ENCODE measurements at regions not wholly inside any gene's neighbourhood (a gene's known extent, or its start where the extent isn't known, plus 50 kb on each side); places are given as distances from the start of the nearest gene placed in this dataset.
"Not testable (repeated sequence)": the region's sequence is repeated elsewhere in the genome, so short reads cannot be mapped to it uniquely, and the experiment has no call there.

DNA sequence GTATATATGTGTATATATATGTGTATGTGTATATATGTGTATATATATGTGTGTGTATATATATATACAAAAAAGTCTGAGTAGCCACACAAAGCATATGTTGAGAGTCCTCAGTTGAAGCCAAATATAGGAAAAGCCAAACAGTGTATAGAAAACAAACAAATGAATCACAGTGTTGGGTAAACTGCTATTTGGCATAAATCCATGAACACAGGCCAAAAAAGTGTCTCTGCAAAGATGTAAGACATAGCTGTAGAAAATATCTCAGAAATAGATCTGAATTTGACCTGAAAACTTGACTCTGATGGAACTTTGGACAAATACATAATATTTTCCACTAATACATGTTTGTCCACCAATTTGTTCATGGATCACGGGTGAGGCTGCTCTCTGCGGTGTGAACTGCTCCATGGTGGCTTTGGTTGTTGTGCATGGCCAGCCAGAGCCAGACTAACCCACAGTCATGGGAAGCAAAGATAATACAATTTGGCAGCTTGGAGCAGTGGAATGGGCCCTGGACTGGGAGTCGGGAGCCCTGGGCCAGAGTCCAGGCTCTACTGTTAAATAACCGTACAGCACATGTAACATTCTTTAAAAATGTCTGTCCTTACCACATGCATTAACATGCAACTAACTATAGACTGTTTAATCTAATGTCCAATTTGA lies 76.9 kb upstream of the EED start:
- H3K27me3 ChIP-seq: no peaks in the 10 kb centered on the region
- H3K27ac ChIP-seq: no peak overlapping the region
- no peaks in the 10 kb centered on the region for H3K9me3 ChIP-seq
- peaks cover 16% of the 10 kb centered on the region for H3K4me1 ChIP-seq
- H3K36me3 ChIP-seq: no peaks in the 10 kb centered on the region
- DNase-seq (ENCODE audit: low spot score in 2 of 2): no peak
- WGBS: 66% methylated on average over 4 of the region's 4 CpGs
- H3K4me3 ChIP-seq: no peak overlapping the region
- no peak for TF ChIP-seq POLR2AphosphoS5 (IDR thresholded peaks at IDR 0.05)
- TF ChIP-seq EP300 (IDR thresholded peaks at IDR 0.05): no peak
- TF ChIP-seq, protein P1, sequence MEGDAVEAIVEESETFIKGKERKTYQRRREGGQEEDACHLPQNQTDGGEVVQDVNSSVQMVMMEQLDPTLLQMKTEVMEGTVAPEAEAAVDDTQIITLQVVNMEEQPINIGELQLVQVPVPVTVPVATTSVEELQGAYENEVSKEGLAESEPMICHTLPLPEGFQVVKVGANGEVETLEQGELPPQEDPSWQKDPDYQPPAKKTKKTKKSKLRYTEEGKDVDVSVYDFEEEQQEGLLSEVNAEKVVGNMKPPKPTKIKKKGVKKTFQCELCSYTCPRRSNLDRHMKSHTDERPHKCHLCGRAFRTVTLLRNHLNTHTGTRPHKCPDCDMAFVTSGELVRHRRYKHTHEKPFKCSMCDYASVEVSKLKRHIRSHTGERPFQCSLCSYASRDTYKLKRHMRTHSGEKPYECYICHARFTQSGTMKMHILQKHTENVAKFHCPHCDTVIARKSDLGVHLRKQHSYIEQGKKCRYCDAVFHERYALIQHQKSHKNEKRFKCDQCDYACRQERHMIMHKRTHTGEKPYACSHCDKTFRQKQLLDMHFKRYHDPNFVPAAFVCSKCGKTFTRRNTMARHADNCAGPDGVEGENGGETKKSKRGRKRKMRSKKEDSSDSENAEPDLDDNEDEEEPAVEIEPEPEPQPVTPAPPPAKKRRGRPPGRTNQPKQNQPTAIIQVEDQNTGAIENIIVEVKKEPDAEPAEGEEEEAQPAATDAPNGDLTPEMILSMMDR (IDR thresholded peaks at IDR 0.05): no peak
- no peak for TF ChIP-seq POLR2A (IDR thresholded peaks at IDR 0.05)

DNA sequence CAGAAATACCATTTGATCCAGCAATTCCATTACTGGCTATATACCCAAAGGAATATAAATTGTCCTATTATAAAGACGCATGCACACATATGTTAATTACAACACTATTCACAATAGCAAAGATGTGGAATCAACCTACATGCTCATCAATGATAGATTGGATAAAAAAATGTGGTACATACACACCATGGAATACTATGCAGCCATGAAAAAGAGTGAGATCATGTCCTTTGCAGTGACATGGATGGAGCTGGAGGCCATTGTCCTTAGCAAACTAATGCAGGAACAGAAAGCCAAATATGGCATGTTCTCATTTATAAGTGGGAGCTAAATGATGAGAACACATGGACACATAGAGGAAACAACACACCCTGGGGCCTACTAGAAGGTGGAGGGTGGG lies 78.3 kb upstream of the EED start:
- not testable (repeated sequence) for H3K27ac ChIP-seq; DNase-seq (ENCODE audit: low spot score in 2 of 2); H3K4me3 ChIP-seq; H3K27me3 ChIP-seq; H3K9me3 ChIP-seq; H3K36me3 ChIP-seq
- H3K4me1 ChIP-seq: peaks cover 24% of the 10 kb centered on the region
- 88% methylated on average over 1 of the region's 1 CpG for WGBS

DNA sequence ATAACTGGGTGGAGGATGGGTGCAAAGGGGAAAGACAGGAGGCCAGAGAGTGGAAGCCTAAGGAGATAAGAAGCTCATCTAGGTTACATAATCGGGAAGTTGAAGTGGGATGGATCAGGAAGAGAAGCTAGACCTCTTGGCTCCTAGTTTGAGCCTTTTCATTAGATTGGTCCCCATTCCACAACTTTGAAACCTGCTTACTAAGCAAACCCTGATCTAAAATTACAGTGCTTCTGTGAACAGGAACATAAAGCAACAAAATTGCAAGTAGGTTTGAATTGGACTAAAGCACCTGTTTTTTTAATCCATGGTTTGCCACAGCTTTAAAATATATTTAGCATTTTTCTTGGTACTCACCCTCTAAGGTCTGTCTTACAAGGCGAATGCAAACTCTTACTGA lies 80.4 kb upstream of the EED start:
- H3K9me3 ChIP-seq: no peaks in the 10 kb centered on the region
- no peak overlapping the region for H3K27ac ChIP-seq
- TF ChIP-seq, protein P1 (IDR thresholded peaks at IDR 0.05): no peak
- no peak for TF ChIP-seq POLR2AphosphoS5 (IDR thresholded peaks at IDR 0.05)
- TF ChIP-seq EP300 (IDR thresholded peaks at IDR 0.05): no peak
- TF ChIP-seq POLR2A (IDR thresholded peaks at IDR 0.05): no peak
- DNase-seq (ENCODE audit: low spot score in 2 of 2): no peak
- 96% methylated on average over 2 of the region's 2 CpGs for WGBS
- H3K36me3 ChIP-seq: no peaks in the 10 kb centered on the region
- peaks cover 34% of the 10 kb centered on the region for H3K4me1 ChIP-seq
- no peaks in the 10 kb centered on the region for H3K27me3 ChIP-seq
- no peak overlapping the region for H3K4me3 ChIP-seq

DNA sequence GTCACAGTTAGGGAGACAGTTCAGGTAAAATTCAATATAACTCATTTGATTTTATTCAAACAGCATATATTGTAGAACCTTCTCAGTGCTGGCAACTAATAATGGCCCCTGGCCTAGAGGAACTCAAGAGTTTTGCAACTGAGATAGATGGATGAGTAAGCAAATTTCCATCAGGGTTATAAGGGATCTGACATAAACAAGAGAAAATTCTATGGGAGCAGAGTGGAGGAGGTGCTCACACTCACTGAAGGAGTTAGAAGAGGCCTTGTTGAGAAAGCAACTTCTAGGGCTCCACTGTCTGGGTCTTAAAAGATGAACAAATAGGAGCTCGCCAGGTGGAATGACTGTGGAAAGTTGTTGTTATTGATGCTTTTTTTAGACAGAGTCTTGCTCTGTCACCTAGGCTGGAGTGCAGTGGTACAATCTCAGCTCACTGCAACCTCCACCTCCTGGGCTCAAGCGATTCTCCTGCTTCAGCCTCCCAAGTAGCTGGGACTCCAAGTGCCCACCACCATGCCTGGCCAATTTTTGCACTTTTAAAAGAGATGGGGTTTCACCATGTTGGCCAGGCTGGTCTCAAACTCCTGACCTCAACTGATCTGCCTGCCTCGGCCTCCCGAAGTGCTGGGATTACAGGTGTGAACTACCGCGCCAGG lies 81.2 kb upstream of the EED start:
- H3K4me3 ChIP-seq; H3K36me3 ChIP-seq; DNase-seq (ENCODE audit: low spot score in 2 of 2); H3K27ac ChIP-seq; H3K9me3 ChIP-seq; H3K27me3 ChIP-seq: not testable (repeated sequence)
- 91% methylated on average over 6 of the region's 6 CpGs for WGBS
- peaks cover 34% of the 10 kb centered on the region for H3K4me1 ChIP-seq

DNA sequence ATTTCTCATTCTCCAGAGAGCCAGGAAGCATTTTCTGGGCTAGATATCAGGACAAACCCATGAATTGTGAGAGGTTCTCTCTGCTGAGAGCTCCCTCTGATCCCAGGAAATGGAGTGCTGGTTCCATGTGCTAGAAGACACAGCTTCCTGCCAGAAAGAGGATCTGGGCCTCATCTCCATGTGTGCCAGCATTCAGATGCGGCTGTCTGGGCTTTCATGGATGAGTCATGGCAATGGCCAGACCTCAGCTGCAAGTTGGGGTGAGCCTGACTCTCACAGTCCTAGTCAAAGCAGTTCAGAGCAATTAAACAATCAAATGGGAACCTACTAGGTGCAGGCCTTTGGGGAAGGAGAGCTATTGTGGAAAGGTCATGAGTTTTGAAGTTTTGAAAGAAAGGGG lies 82.3 kb upstream of the EED start:
- H3K27ac ChIP-seq: peak overlapping the region; percentile 35
- H3K27me3 ChIP-seq: no peaks in the 10 kb centered on the region
- TF ChIP-seq, protein P1 (IDR thresholded peaks at IDR 0.05): no peak
- TF ChIP-seq EP300 (IDR thresholded peaks at IDR 0.05) (no peak), POLR2AphosphoS5 (IDR thresholded peaks at IDR 0.05) (no peak), POLR2A (IDR thresholded peaks at IDR 0.05) (no peak)
- H3K36me3 ChIP-seq: no peaks in the 10 kb centered on the region
- no peaks in the 10 kb centered on the region for H3K9me3 ChIP-seq
- H3K4me3 ChIP-seq: no peak overlapping the region
- peaks cover 29% of the 10 kb centered on the region for H3K4me1 ChIP-seq
- no peak for DNase-seq (ENCODE audit: low spot score in 2 of 2)
- 25% methylated on average over 1 of the region's 1 CpG for WGBS

DNA sequence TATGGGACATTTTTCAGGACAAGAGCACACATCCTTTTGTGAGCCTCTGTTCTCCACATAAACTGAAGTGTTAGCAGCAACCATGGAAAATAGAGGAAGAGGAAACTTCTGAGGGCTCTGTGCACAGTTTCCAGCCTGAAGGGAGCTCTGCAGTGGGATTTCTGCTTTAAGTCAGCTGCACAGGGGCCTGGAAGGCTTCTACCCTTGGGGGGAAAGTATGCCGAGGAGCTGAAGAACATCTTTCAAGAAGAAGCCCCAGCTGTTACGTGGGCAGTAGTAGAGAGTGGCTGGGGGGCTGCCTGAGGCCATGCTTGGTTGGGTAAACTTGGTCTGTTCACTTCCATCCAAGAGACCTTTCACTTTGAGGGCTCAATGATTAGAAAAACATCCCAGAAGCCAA lies 82.7 kb upstream of the EED start:
- 53% methylated on average over 2 of the region's 2 CpGs for WGBS
- H3K36me3 ChIP-seq: no peaks in the 10 kb centered on the region
- H3K4me1 ChIP-seq: peaks cover 27% of the 10 kb centered on the region

More for the DNA sequence above, 82.7 kb upstream of the EED start:
- H3K4me3 ChIP-seq: no peak overlapping the region
- no peaks in the 10 kb centered on the region for H3K9me3 ChIP-seq
- H3K27me3 ChIP-seq: no peaks in the 10 kb centered on the region
- no peak for DNase-seq (ENCODE audit: low spot score in 2 of 2)
- H3K27ac ChIP-seq: peak overlapping the region; percentile 35
- TF ChIP-seq, protein P1 (IDR thresholded peaks at IDR 0.05): no peak
- TF ChIP-seq POLR2AphosphoS5 (IDR thresholded peaks at IDR 0.05) (no peak), EP300 (IDR thresholded peaks at IDR 0.05) (no peak), POLR2A (IDR thresholded peaks at IDR 0.05) (no peak)

Measured in suprapubic skin (tissue), 4 donors.